CD8-positive, alpha-beta memory T cell (primary cell): ENCODE measurements at regions not wholly inside any gene's neighbourhood (a gene's known extent, or its start where the extent isn't known, plus 50 kb on each side); places are given as distances from the start of the nearest gene placed in this dataset.

Experiments used
- CTCF ChIA-PET: fragments of 350-600 bp; sonication (Branson Sonifier 250); formaldehyde crosslinking; loops from one replicate; lab custom pipeline; 2021; ENCODE audit warnings: antibody characterized with exemption; lab: Charles Lee
- POLR2A ChIA-PET: fragments of 350-600 bp; sonication (Branson Sonifier 250); formaldehyde crosslinking; loops from one replicate; lab custom pipeline; 2021; ENCODE audit warnings: antibody characterized with exemption; lab: Charles Lee
- DNase-seq, 5 donors: peaks; one replicate each; pipeline versions ENCODE4 v3.0.0 to v3.0.0-alpha.2; 2020 to 2022; ENCODE audit warnings: mixed read lengths in 1 of 5
- H3K27ac ChIP-seq: one replicate; pipeline ENCODE4 v1.7.0; 2013; ENCODE audit warnings: low read depth, mild to moderate bottlenecking, low read length, moderate library complexity
- H3K27me3 ChIP-seq: 2 replicates; pipeline ENCODE4 v1.7.0; 2013; ENCODE audit warnings: low read length, mild to moderate bottlenecking; ENCODE audit not compliant: insufficient read depth, poor library complexity, severe bottlenecking
- H3K36me3 ChIP-seq: 2 replicates; pipeline ENCODE4 v1.7.0; 2013; ENCODE audit warnings: mild to moderate bottlenecking, low read length, moderate library complexity; ENCODE audit not compliant: insufficient read depth
- H3K4me1 ChIP-seq: 2 replicates; pipeline ENCODE4 v1.7.0; 2013; ENCODE audit warnings: mild to moderate bottlenecking, low read length, moderate library complexity; ENCODE audit not compliant: insufficient read depth
- H3K4me3 ChIP-seq: 2 replicates; pipeline ENCODE4 v1.7.0; 2013; ENCODE audit warnings: mild to moderate bottlenecking, low read length
- H3K9me3 ChIP-seq: 2 replicates; pipeline ENCODE4 v1.7.0; 2013; ENCODE audit warnings: mild to moderate bottlenecking, low read length
- H3K27ac Mint-ChIP-seq, 8 donors: one replicate each; pipeline ENCODE4 v1.8.0; 2020 to 2021; ENCODE audit warnings: mixed read lengths in 8 of 8, mild to moderate bottlenecking in 6 of 8, inconsistent platforms in 3 of 8, moderate library complexity in 3 of 8
- H3K27me3 Mint-ChIP-seq, 2 donors: one replicate each; pipeline ENCODE4 v1.8.0; 2020 to 2021; ENCODE audit warnings: mixed read lengths in 2 of 2, mild to moderate bottlenecking in 1 of 2, moderate library complexity in 1 of 2
- H3K36me3 Mint-ChIP-seq, 3 donors: one replicate each; pipeline ENCODE4 v1.8.0; 2020 to 2021; ENCODE audit warnings: mixed read lengths in 3 of 3, inconsistent platforms in 1 of 3, mild to moderate bottlenecking in 1 of 3
- H3K4me1 Mint-ChIP-seq, 3 donors: one replicate each; pipeline ENCODE4 v1.8.0; 2020 to 2021; ENCODE audit warnings: mixed read lengths in 3 of 3, inconsistent platforms in 1 of 3, mild to moderate bottlenecking in 1 of 3
- H3K4me3 Mint-ChIP-seq, 7 donors: one replicate each; pipeline ENCODE4 v1.8.0; 2020 to 2021; ENCODE audit warnings: mixed read lengths in 7 of 7, mild to moderate bottlenecking in 6 of 7, moderate library complexity in 4 of 7, inconsistent platforms in 2 of 7
- H3K9me3 Mint-ChIP-seq, 5 donors: one replicate each; pipeline ENCODE4 v1.8.0; 2020 to 2022; ENCODE audit warnings: mixed read lengths in 5 of 5, mild to moderate bottlenecking in 3 of 5, moderate library complexity in 2 of 5, inconsistent platforms in 1 of 5

- Mint-ChIP-seq H3K4me3 (no peak overlapping the region), H3K36me3 (no peaks in the 10 kb centered on the region), H3K9me3 (peaks cover 0 to 5% (median 3%) of the 10 kb centered on the region in 5 donors), H3K4me1 (no peaks in the 10 kb centered on the region), H3K27ac (no peak overlapping the region), H3K27me3 (no peaks in the 10 kb centered on the region)
- H3K9me3 ChIP-seq: no peaks in the 10 kb centered on the region
- DNase-seq: no peak
- H3K27me3 ChIP-seq: no peaks in the 10 kb centered on the region
- no peaks in the 10 kb centered on the region for H3K36me3 ChIP-seq
- H3K4me3 ChIP-seq: no peak overlapping the region
- CTCF ChIA-PET: no interaction called here
- POLR2A ChIA-PET: no interaction called here
- H3K27ac ChIP-seq: no peak overlapping the region
- H3K4me1 ChIP-seq: no peaks in the 10 kb centered on the region
Observed at GRCh38 chr14:40618225-40618898, 988.3 kb upstream of the LRFN5 start.

- H3K36me3 ChIP-seq: no peaks in the 10 kb centered on the region
- DNase-seq: no peak
- no peak overlapping the region for H3K4me3 ChIP-seq
- Mint-ChIP-seq H3K27ac (no peak overlapping the region), H3K36me3 (no peaks in the 10 kb centered on the region), H3K4me3 (no peak overlapping the region), H3K27me3 (no peaks in the 10 kb centered on the region), H3K4me1 (no peaks in the 10 kb centered on the region), H3K9me3 (peaks cover 0 to 10% (median 5%) of the 10 kb centered on the region in 5 donors)
- no peak overlapping the region for H3K27ac ChIP-seq
- no peaks in the 10 kb centered on the region for H3K27me3 ChIP-seq
- ChIA-PET CTCF (no interaction called here), POLR2A (no interaction called here)
- no peaks in the 10 kb centered on the region for H3K4me1 ChIP-seq
- no peaks in the 10 kb centered on the region for H3K9me3 ChIP-seq
Observed at GRCh38 chr14:40616579-40616978, 990.1 kb upstream of the LRFN5 start.

- Mint-ChIP-seq H3K27me3 (no peaks in the 10 kb centered on the region), H3K9me3 (peaks cover 0 to 14% (median 4%) of the 10 kb centered on the region in 5 donors), H3K4me3 (no peak overlapping the region), H3K36me3 (no peaks in the 10 kb centered on the region), H3K27ac (no peak overlapping the region), H3K4me1 (no peaks in the 10 kb centered on the region)
- DNase-seq: no peak
- POLR2A ChIA-PET: no interaction called here
- Histone ChIP-seq H3K36me3 (no peaks in the 10 kb centered on the region), H3K4me3 (no peak overlapping the region), H3K4me1 (no peaks in the 10 kb centered on the region), H3K9me3 (no peaks in the 10 kb centered on the region), H3K27me3 (no peaks in the 10 kb centered on the region), H3K27ac (no peak overlapping the region)
- CTCF ChIA-PET: no interaction called here
Observed at GRCh38 chr14:40601063-40601462, 1005.6 kb upstream of the LRFN5 start.

- Mint-ChIP-seq H3K27ac (no peak overlapping the region), H3K27me3 (no peaks in the 10 kb centered on the region), H3K4me3 (no peak overlapping the region), H3K36me3 (no peaks in the 10 kb centered on the region), H3K4me1 (no peaks in the 10 kb centered on the region), H3K9me3 (peaks cover 0 to 14% (median 1%) of the 10 kb centered on the region in 5 donors)
- DNase-seq: no peak
- Histone ChIP-seq H3K4me1 (no peaks in the 10 kb centered on the region), H3K4me3 (no peak overlapping the region), H3K27me3 (no peaks in the 10 kb centered on the region), H3K27ac (no peak overlapping the region), H3K36me3 (no peaks in the 10 kb centered on the region), H3K9me3 (no peaks in the 10 kb centered on the region)
- POLR2A ChIA-PET: no interaction called here
- CTCF ChIA-PET: no interaction called here
Observed at GRCh38 chr14:40599725-40600124, 1007.0 kb upstream of the LRFN5 start.

GRCh38 chr14:40581264-40581663 is 1025.4 kb upstream of the LRFN5 start:
- Mint-ChIP-seq H3K9me3 (peaks cover 0 to 10% (median 7%) of the 10 kb centered on the region in 5 donors), H3K4me3 (no peak overlapping the region), H3K4me1 (no peaks in the 10 kb centered on the region), H3K27me3 (peaks cover 0 to 1% of the 10 kb centered on the region in 2 donors), H3K27ac (no peak overlapping the region), H3K36me3 (no peaks in the 10 kb centered on the region)
- ChIA-PET CTCF (no interaction called here), POLR2A (no interaction called here)
- Histone ChIP-seq H3K27ac (no peak overlapping the region), H3K27me3 (no peaks in the 10 kb centered on the region), H3K4me1 (no peaks in the 10 kb centered on the region), H3K36me3 (no peaks in the 10 kb centered on the region), H3K4me3 (no peak overlapping the region), H3K9me3 (no peaks in the 10 kb centered on the region)
- no peak for DNase-seq

GRCh38 chr14:40576880-40577478 is 1029.7 kb upstream of the LRFN5 start:
- ChIA-PET CTCF (no interaction called here), POLR2A (no interaction called here)
- H3K27me3 Mint-ChIP-seq: no peaks in the 10 kb centered on the region

GRCh38 chr14:40574780-40575179 is 1031.9 kb upstream of the LRFN5 start:
- no peak overlapping the region for H3K4me3 Mint-ChIP-seq
- H3K4me1 ChIP-seq: no peaks in the 10 kb centered on the region
- H3K27me3 Mint-ChIP-seq: no peaks in the 10 kb centered on the region
- no peak overlapping the region for H3K4me3 ChIP-seq
- no peaks in the 10 kb centered on the region for H3K36me3 ChIP-seq
- H3K27ac ChIP-seq: no peak overlapping the region
- CTCF ChIA-PET: no interaction called here
- no peaks in the 10 kb centered on the region for H3K36me3 Mint-ChIP-seq
- peaks cover 0 to 12% (median 8%) of the 10 kb centered on the region in 5 donors for H3K9me3 Mint-ChIP-seq
- POLR2A ChIA-PET: no interaction called here
- no peak overlapping the region for H3K27ac Mint-ChIP-seq
- DNase-seq: no peak
- no peaks in the 10 kb centered on the region for H3K9me3 ChIP-seq
- no peaks in the 10 kb centered on the region for H3K4me1 Mint-ChIP-seq
- no peaks in the 10 kb centered on the region for H3K27me3 ChIP-seq

More at GRCh38 chr14:40576880-40577478, 1029.7 kb upstream of the LRFN5 start:
- Histone ChIP-seq H3K36me3 (no peaks in the 10 kb centered on the region), H3K27ac (no peak overlapping the region), H3K4me3 (no peak overlapping the region), H3K9me3 (no peaks in the 10 kb centered on the region), H3K4me1 (no peaks in the 10 kb centered on the region), H3K27me3 (no peaks in the 10 kb centered on the region)
- peaks cover 0 to 13% (median 8%) of the 10 kb centered on the region in 5 donors for H3K9me3 Mint-ChIP-seq
- H3K36me3 Mint-ChIP-seq: no peaks in the 10 kb centered on the region
- H3K4me1 Mint-ChIP-seq: no peaks in the 10 kb centered on the region
- DNase-seq: no peak
- H3K27ac Mint-ChIP-seq: no peak overlapping the region
- H3K4me3 Mint-ChIP-seq: no peak overlapping the region

GRCh38 chr14:40525314-40525713 is 1081.4 kb upstream of the LRFN5 start:
- Mint-ChIP-seq H3K4me1 (no peaks in the 10 kb centered on the region), H3K9me3 (peaks cover 0 to 10% (median 3%) of the 10 kb centered on the region in 5 donors), H3K4me3 (no peak overlapping the region), H3K27me3 (no peaks in the 10 kb centered on the region), H3K27ac (peak overlapping the region in 1 of 8 donors; percentile 32), H3K36me3 (peaks cover 0 to 2% (median 0%) of the 10 kb centered on the region in 3 donors)
- POLR2A ChIA-PET: no interaction called here
- no peaks in the 10 kb centered on the region for H3K27me3 ChIP-seq
- DNase-seq: no peak
- H3K27ac ChIP-seq: no peak overlapping the region
- H3K4me1 ChIP-seq: no peaks in the 10 kb centered on the region
- CTCF ChIA-PET: no interaction called here
- no peaks in the 10 kb centered on the region for H3K36me3 ChIP-seq
- H3K4me3 ChIP-seq: no peak overlapping the region
- H3K9me3 ChIP-seq: no peaks in the 10 kb centered on the region
